RWPE2 (cell line): ENCODE measurements at regions not wholly inside any gene's neighbourhood (a gene's known extent, or its start where the extent isn't known, plus 50 kb on each side); places are given as distances from the start of the nearest gene placed in this dataset.

Experiments
- ATAC-seq: fragments of 200-7000 bp; cut with Tn5 transposase; 3 replicates; pipeline ENCODE4 v1.9.1; 2021; ENCODE audit warnings: low read depth
- DNase-seq: peaks from one replicate; pipeline ENCODE4 v3.0.0-alpha.2; 2020; ENCODE audit warnings: low spot score
- H3K27ac ChIP-seq: fragments of 450-650 bp; 2 replicates; pipeline ENCODE4 v1.5.1; 2017; ENCODE audit warnings: mild to moderate bottlenecking; ENCODE audit not compliant: poor library complexity, severe bottlenecking
- H3K27me3 ChIP-seq: fragments of 250-450 bp; sonication (Bioruptor Pico); 2 replicates; pipeline ENCODE4 v1.5.1; 2021; ENCODE audit warnings: mild to moderate bottlenecking, moderate library complexity; ENCODE audit not compliant: insufficient read depth, poor library complexity, severe bottlenecking
- H3K36me3 ChIP-seq: fragments of 250-450 bp; sonication (Bioruptor Pico); 2 replicates; pipeline ENCODE4 v1.5.1; 2020; ENCODE audit warnings: low read depth, mild to moderate bottlenecking, moderate library complexity
- H3K4me1 ChIP-seq: fragments of 250-450 bp; sonication (Bioruptor Pico); 2 replicates; pipeline ENCODE4 v1.5.1; 2021; ENCODE audit warnings: mild to moderate bottlenecking, moderate library complexity; ENCODE audit not compliant: insufficient read depth, poor library complexity, severe bottlenecking
- H3K4me3 ChIP-seq: fragments of 250-450 bp; sonication (Bioruptor Pico); 2 replicates; pipeline ENCODE4 v1.5.1; 2021; ENCODE audit warnings: mild to moderate bottlenecking, moderate library complexity; ENCODE audit not compliant: severe bottlenecking
- H3K9me3 ChIP-seq: fragments of 250-450 bp; sonication (Bioruptor Pico); 2 replicates; pipeline ENCODE4 v1.5.1; 2021; ENCODE audit warnings: mild to moderate bottlenecking, moderate library complexity; ENCODE audit not compliant: severe bottlenecking
- TF ChIP-seq, protein P1 (sequence below): fragments of 450-650 bp; IDR thresholded peaks from one replicate; pipeline ENCODE4 v1.5.1; 2017; ENCODE audit warnings: mild to moderate bottlenecking, moderate library complexity; ENCODE audit not compliant: poor library complexity, severe bottlenecking

DNA sequence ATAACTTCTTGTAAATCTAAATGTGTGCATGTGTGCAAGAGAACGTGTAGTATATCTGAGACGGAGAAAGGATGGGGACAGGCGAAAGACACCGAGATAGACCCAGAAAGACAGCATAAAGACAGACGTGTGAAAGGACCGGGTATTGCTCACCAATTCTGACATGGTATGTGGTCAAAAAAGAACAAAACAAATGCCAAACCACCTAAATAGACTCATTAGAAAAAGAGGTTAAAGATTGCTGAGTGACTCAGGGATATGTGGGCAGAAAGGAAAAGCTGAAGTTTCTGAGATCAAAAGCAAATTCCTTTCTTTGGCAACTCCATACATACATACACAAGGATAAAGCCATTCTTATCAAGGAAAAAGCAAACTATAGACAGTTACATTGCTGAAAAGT is 179.7 kb upstream of the TSC22D1 start:
- peak overlapping the region; percentile 51 for H3K27ac ChIP-seq
- H3K36me3 ChIP-seq: no peaks in the 10 kb centered on the region
- no peaks in the 10 kb centered on the region for H3K27me3 ChIP-seq
- peaks cover 39% of the 10 kb centered on the region for H3K4me1 ChIP-seq
- no peak for ATAC-seq
- TF ChIP-seq, protein P1, sequence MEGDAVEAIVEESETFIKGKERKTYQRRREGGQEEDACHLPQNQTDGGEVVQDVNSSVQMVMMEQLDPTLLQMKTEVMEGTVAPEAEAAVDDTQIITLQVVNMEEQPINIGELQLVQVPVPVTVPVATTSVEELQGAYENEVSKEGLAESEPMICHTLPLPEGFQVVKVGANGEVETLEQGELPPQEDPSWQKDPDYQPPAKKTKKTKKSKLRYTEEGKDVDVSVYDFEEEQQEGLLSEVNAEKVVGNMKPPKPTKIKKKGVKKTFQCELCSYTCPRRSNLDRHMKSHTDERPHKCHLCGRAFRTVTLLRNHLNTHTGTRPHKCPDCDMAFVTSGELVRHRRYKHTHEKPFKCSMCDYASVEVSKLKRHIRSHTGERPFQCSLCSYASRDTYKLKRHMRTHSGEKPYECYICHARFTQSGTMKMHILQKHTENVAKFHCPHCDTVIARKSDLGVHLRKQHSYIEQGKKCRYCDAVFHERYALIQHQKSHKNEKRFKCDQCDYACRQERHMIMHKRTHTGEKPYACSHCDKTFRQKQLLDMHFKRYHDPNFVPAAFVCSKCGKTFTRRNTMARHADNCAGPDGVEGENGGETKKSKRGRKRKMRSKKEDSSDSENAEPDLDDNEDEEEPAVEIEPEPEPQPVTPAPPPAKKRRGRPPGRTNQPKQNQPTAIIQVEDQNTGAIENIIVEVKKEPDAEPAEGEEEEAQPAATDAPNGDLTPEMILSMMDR: no peak
- no peak overlapping the region for H3K4me3 ChIP-seq
- no peak for DNase-seq
- H3K9me3 ChIP-seq: no peaks in the 10 kb centered on the region

DNA sequence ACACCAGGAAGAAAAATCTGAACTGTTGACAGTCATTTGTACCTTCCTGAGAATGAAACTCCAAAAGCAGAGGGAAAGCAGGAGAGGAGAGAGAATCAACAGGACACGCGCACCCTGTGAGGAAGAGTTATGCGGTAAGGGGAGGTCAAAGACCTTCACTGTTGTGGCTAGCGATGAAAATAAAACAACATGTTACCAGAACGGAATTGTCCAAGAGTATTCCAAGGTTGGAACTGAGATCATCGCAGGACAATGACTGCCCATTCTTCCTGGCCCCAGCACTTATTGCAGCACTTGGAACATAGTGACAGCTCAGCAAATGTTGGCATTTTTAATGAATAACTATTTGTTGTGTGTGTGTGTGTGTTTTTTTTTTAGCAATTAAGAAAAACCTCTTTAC is 176.0 kb upstream of the TSC22D1 start:
- TF ChIP-seq, protein P1: no peak
- Histone ChIP-seq H3K27me3 (no peaks in the 10 kb centered on the region), H3K4me1 (peaks cover 13% of the 10 kb centered on the region), H3K27ac (no peak overlapping the region), H3K4me3 (no peak overlapping the region), H3K9me3 (no peaks in the 10 kb centered on the region), H3K36me3 (no peaks in the 10 kb centered on the region)
- DNase-seq (no peak), ATAC-seq (no peak)

DNA sequence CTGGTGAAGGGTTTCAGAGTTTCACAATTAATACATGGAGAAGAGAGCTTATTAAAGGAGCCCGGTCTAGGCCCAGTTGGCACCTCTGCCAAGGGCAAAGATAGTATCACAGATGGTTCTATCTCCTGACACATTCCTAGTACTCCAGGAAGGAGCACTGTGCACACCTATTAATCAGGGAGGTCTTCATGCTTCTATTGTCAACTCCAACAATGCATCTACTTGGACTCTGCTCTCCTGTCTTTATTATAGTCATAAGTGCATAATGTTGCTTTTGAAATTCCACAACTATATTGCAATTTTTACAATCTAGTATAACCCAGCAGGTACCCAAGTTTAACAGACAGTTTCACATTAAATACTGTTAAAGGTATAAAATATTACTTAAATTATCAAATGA is 174.5 kb upstream of the TSC22D1 start:
- Histone ChIP-seq H3K4me1 (peaks cover 3% of the 10 kb centered on the region), H3K9me3 (no peaks in the 10 kb centered on the region), H3K27ac (no peak overlapping the region), H3K36me3 (no peaks in the 10 kb centered on the region), H3K27me3 (no peaks in the 10 kb centered on the region), H3K4me3 (no peak overlapping the region)
- TF ChIP-seq, protein P1: no peak
- DNase-seq (no peak), ATAC-seq (no peak)

DNA sequence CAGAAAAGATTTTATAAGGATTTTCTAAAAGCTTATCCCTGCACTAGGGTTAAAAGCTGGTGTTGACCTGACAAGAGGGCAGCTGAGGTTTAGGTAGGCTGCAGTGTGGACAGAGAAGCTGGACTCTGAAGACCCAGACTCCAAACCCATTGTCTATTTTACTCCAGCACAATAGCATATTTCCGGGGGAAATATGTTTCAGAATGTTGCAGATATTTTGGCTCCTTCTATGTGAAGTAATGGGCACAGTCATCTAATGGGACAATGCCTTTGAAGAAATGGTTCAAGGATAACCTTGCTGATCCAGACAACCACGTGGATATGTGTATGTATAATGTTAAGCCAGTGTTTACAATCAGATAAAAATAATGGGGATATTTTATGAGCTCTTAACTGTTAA is 173.8 kb upstream of the TSC22D1 start:
- no peak overlapping the region for H3K4me3 ChIP-seq
- TF ChIP-seq, protein P1: no peak
- H3K27ac ChIP-seq: no peak overlapping the region
- no peaks in the 10 kb centered on the region for H3K9me3 ChIP-seq
- DNase-seq (no peak), ATAC-seq (no peak)
- H3K4me1 ChIP-seq: peaks cover 9% of the 10 kb centered on the region
- no peaks in the 10 kb centered on the region for H3K36me3 ChIP-seq
- H3K27me3 ChIP-seq: no peaks in the 10 kb centered on the region

DNA sequence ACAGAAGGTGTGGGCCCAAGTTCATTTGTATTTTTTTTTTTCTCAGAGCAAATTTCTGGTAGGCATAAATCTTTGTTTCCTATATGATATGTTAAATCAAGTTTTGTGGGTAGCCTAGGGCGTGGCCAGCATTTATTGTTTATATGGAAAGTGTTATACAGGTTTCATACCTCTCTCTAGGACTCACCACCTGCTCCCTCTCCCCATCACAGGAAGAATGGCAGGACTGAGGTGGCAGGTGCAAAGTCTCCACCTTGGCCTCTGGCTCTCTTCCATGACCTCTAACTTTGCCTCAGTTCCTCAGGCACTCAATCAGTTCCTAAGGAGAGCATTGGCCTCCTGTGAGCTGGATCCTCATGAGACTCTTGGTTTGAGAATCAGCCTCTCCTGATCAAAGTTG is 172.3 kb upstream of the TSC22D1 start:
- Histone ChIP-seq H3K4me1 (peaks cover 12% of the 10 kb centered on the region), H3K27me3 (no peaks in the 10 kb centered on the region), H3K27ac (no peak overlapping the region), H3K9me3 (no peaks in the 10 kb centered on the region), H3K4me3 (no peak overlapping the region), H3K36me3 (no peaks in the 10 kb centered on the region)
- DNase-seq: no peak
- ATAC-seq: no peak
- TF ChIP-seq, protein P1: no peak
